ENCODE measurements at regions not wholly inside any gene's neighbourhood (a gene's known extent, or its start where the extent isn't known, plus 50 kb on each side); places are given as distances from the start of the nearest gene placed in this dataset.

GRCh38 chr3:194220901-194221326 lies 85.0 kb downstream of the HES1 start:
- H3K27me3 ChIP-seq (ENCODE audit: control insufficient read depth, insufficient read depth, low read length): peaks cover 6% of the 10 kb centered on the region
- TF ChIP-seq CTCF (IDR thresholded peaks at IDR 0.05; ENCODE audit: insufficient read depth, low read length, severe bottlenecking): no peak
- H3K4me3 ChIP-seq (ENCODE audit: low read depth, low read length): no peak overlapping the region
- DNase-seq (ENCODE audit: low read depth) (peak; percentile 75), FAIRE-seq (peak; percentile 40)
- H3K36me3 ChIP-seq (ENCODE audit: control insufficient read depth, insufficient read depth, low read length): no peaks in the 10 kb centered on the region

- H3K27me3 ChIP-seq (ENCODE audit: control insufficient read depth, insufficient read depth, low read length): peaks cover 6% of the 10 kb centered on the region
- H3K36me3 ChIP-seq (ENCODE audit: control insufficient read depth, insufficient read depth, low read length): no peaks in the 10 kb centered on the region
- no peak overlapping the region for H3K4me3 ChIP-seq (ENCODE audit: low read depth, low read length)
- no peak for TF ChIP-seq CTCF (IDR thresholded peaks at IDR 0.05; ENCODE audit: insufficient read depth, low read length, severe bottlenecking)
- DNase-seq (ENCODE audit: low read depth) (no peak), FAIRE-seq (no peak)
Measured at GRCh38 chr3:194221336-194221735, 85.4 kb downstream of the HES1 start.

- FAIRE-seq: no peak
- H3K4me3 ChIP-seq (ENCODE audit: low read depth, low read length): no peak overlapping the region
- H3K36me3 ChIP-seq (ENCODE audit: control insufficient read depth, insufficient read depth, low read length): no peaks in the 10 kb centered on the region
- TF ChIP-seq CTCF (IDR thresholded peaks at IDR 0.05; ENCODE audit: insufficient read depth, low read length, severe bottlenecking): no peak
- peaks cover 6% of the 10 kb centered on the region for H3K27me3 ChIP-seq (ENCODE audit: control insufficient read depth, insufficient read depth, low read length)
- DNase-seq (ENCODE audit: low read depth): no peak
Measured at GRCh38 chr3:194223951-194224350, 88.0 kb downstream of the HES1 start.

- TF ChIP-seq CTCF (IDR thresholded peaks at IDR 0.05; ENCODE audit: insufficient read depth, low read length, severe bottlenecking): no peak
- FAIRE-seq: no peak
- Histone ChIP-seq H3K4me3 (ENCODE audit: low read depth, low read length) (no peak overlapping the region), H3K36me3 (ENCODE audit: control insufficient read depth, insufficient read depth, low read length) (no peaks in the 10 kb centered on the region), H3K27me3 (ENCODE audit: control insufficient read depth, insufficient read depth, low read length) (peaks cover 6% of the 10 kb centered on the region)
- no peak for DNase-seq (ENCODE audit: low read depth)
Measured at GRCh38 chr3:194224471-194225417, 88.8 kb downstream of the HES1 start.

- H3K36me3 ChIP-seq (ENCODE audit: control insufficient read depth, insufficient read depth, low read length): no peaks in the 10 kb centered on the region
- no peak overlapping the region for H3K4me3 ChIP-seq (ENCODE audit: low read depth, low read length)
- DNase-seq (ENCODE audit: low read depth): no peak
- TF ChIP-seq CTCF (IDR thresholded peaks at IDR 0.05; ENCODE audit: insufficient read depth, low read length, severe bottlenecking): no peak
- no peak for FAIRE-seq
- H3K27me3 ChIP-seq (ENCODE audit: control insufficient read depth, insufficient read depth, low read length): peaks cover 6% of the 10 kb centered on the region
Measured at GRCh38 chr3:194225418-194225812, 89.5 kb downstream of the HES1 start.

Data from bronchial epithelial cell (primary cell).